Smooth muscle cell (in vitro differentiated cells): ENCODE measurements at regions not wholly inside any gene's neighbourhood (a gene's known extent, or its start where the extent isn't known, plus 50 kb on each side); places are given as distances from the start of the nearest gene placed in this dataset.

Source experiments
- DNase-seq: peaks from one replicate; lab custom pipeline; 2025; ENCODE audit not compliant: unreplicated experiment; lab: John Stamatoyannopoulos, UW
- H2AFZ ChIP-seq: fragments of 200-600 bp; sonication (generic); 2 replicates; pipeline ENCODE4 v1.6.0; 2016; ENCODE audit warnings: antibody characterized with exemption, low read depth, mild to moderate bottlenecking
- H3F3A ChIP-seq: fragments of 200-600 bp; sonication (generic); 2 replicates; pipeline ENCODE4 v1.6.0; 2017; ENCODE audit warnings: antibody characterized with exemption, low read depth
- H3K27ac ChIP-seq: fragments of 200-600 bp; sonication (generic); 2 replicates; pipeline ENCODE4 v1.5.1; 2016; ENCODE audit warnings: low read depth, mild to moderate bottlenecking
- H3K27me3 ChIP-seq: fragments of 200-600 bp; sonication (generic); 2 replicates; pipeline ENCODE4 v1.6.1; 2016; ENCODE audit warnings: low read depth, mild to moderate bottlenecking
- H3K36me3 ChIP-seq: fragments of 200-600 bp; sonication (generic); 2 replicates; pipeline ENCODE4 v1.5.1; 2016; ENCODE audit warnings: low read depth
- H3K4me1 ChIP-seq: fragments of 200-600 bp; sonication (generic); 2 replicates; pipeline ENCODE4 v1.5.1; 2016; ENCODE audit warnings: low read depth
- H3K4me2 ChIP-seq: fragments of 200-600 bp; sonication (generic); 2 replicates; pipeline ENCODE4 v1.6.0; 2016; ENCODE audit warnings: mild to moderate bottlenecking
- H3K4me3 ChIP-seq: fragments of 200-600 bp; sonication (generic); 2 replicates; pipeline ENCODE4 v1.5.1; 2016; ENCODE audit warnings: mild to moderate bottlenecking
- H3K79me2 ChIP-seq: fragments of 200-600 bp; sonication (generic); 2 replicates; pipeline ENCODE4 v1.6.0; 2016; ENCODE audit warnings: low read depth, mild to moderate bottlenecking
- H3K9ac ChIP-seq: fragments of 200-600 bp; sonication (generic); 2 replicates; pipeline ENCODE4 v1.6.0; 2016; ENCODE audit warnings: low read depth
- H3K9me3 ChIP-seq: fragments of 200-600 bp; sonication (generic); replicated peaks from 2 replicates; pipeline ENCODE4 v1.5.1; 2016; ENCODE audit warnings: low read depth
- H4K20me1 ChIP-seq: fragments of 200-600 bp; sonication (generic); 2 replicates; pipeline ENCODE4 v1.6.0; 2016; ENCODE audit warnings: low read depth
- CTCF ChIP-seq: fragments of 200-600 bp; sonication (generic); IDR thresholded peaks from 2 replicates; pipeline ENCODE4 v1.5.1; 2017; ENCODE audit warnings: borderline replicate concordance, mild to moderate bottlenecking, antibody characterized with exemption; ENCODE audit not compliant: insufficient read depth, poor library complexity, severe bottlenecking
- WGBS: methylation state at CpG from one replicate; pipeline ENCODE4 v1.1.7; 2016; ENCODE audit warnings: low lambda C conversion rate; 5-methylcytosine and 5-hydroxymethylcytosine counted together

GRCh38 chr1:36735939-36736730 is 253.4 kb upstream of the CSF3R start:
- Histone ChIP-seq H3K4me2 (no peak overlapping the region), H2AFZ (no peak overlapping the region), H4K20me1 (no peaks in the 10 kb centered on the region), H3K79me2 (no peaks in the 10 kb centered on the region), H3K4me3 (no peak overlapping the region), H3F3A (no peaks in the 10 kb centered on the region), H3K36me3 (no peaks in the 10 kb centered on the region), H3K9ac (no peak overlapping the region), H3K4me1 (no peaks in the 10 kb centered on the region), H3K27ac (no peak overlapping the region), H3K27me3 (peaks cover 37% of the 10 kb centered on the region), H3K9me3 (no peaks in the 10 kb centered on the region)
- DNase-seq = no peak
- 81% methylated on average over 18 of the region's 18 CpGs for WGBS
- no peak for TF ChIP-seq CTCF

- Histone ChIP-seq H3K79me2 (no peaks in the 10 kb centered on the region), H3F3A (no peaks in the 10 kb centered on the region), H3K9ac (no peak overlapping the region), H3K4me3 (no peak overlapping the region), H2AFZ (no peak overlapping the region), H3K27me3 (peaks cover 37% of the 10 kb centered on the region), H4K20me1 (no peaks in the 10 kb centered on the region), H3K36me3 (no peaks in the 10 kb centered on the region), H3K9me3 (no peaks in the 10 kb centered on the region), H3K4me2 (no peak overlapping the region), H3K27ac (no peak overlapping the region), H3K4me1 (no peaks in the 10 kb centered on the region)
- 90% methylated on average over 4 of the region's 4 CpGs for WGBS
- TF ChIP-seq CTCF = no peak
- DNase-seq = no peak
Observed at GRCh38 chr1:36735436-36735835, 252.7 kb upstream of the CSF3R start.

GRCh38 chr1:36734356-36734755 is 251.6 kb upstream of the CSF3R start:
- Histone ChIP-seq H3K4me1 (no peaks in the 10 kb centered on the region), H3F3A (no peaks in the 10 kb centered on the region), H3K27ac (no peak overlapping the region), H3K36me3 (no peaks in the 10 kb centered on the region), H3K79me2 (no peaks in the 10 kb centered on the region), H3K9me3 (no peaks in the 10 kb centered on the region), H2AFZ (no peak overlapping the region), H3K4me2 (no peak overlapping the region), H3K9ac (no peak overlapping the region), H3K4me3 (no peak overlapping the region), H3K27me3 (peaks cover 34% of the 10 kb centered on the region), H4K20me1 (no peaks in the 10 kb centered on the region)
- 76% methylated on average over 2 of the region's 2 CpGs for WGBS
- DNase-seq = no peak
- no peak for TF ChIP-seq CTCF

GRCh38 chr1:36733748-36734147 is 251.0 kb upstream of the CSF3R start:
- H2AFZ ChIP-seq = no peak overlapping the region
- no peaks in the 10 kb centered on the region for H4K20me1 ChIP-seq
- DNase-seq = no peak
- no peaks in the 10 kb centered on the region for H3F3A ChIP-seq
- no peak overlapping the region for H3K9ac ChIP-seq
- no peak overlapping the region for H3K4me3 ChIP-seq
- H3K79me2 ChIP-seq = no peaks in the 10 kb centered on the region
- H3K4me2 ChIP-seq = no peak overlapping the region
- H3K9me3 ChIP-seq = no peaks in the 10 kb centered on the region
- 62% methylated on average over 1 of the region's 1 CpG for WGBS
- H3K36me3 ChIP-seq = no peaks in the 10 kb centered on the region
- no peak overlapping the region for H3K27ac ChIP-seq
- no peaks in the 10 kb centered on the region for H3K4me1 ChIP-seq
- TF ChIP-seq CTCF = no peak
- peaks cover 28% of the 10 kb centered on the region for H3K27me3 ChIP-seq
